CD4-positive, alpha-beta memory T cell (primary cell): ENCODE measurements at regions not wholly inside any gene's neighbourhood (a gene's known extent, or its start where the extent isn't known, plus 50 kb on each side); places are given as distances from the start of the nearest gene placed in this dataset.

Source experiments
- CTCF ChIA-PET: fragments of 350-600 bp; sonication (Branson Sonifier 250); formaldehyde crosslinking; loops from one replicate; lab custom pipeline; 2021; ENCODE audit warnings: inconsistent platforms; ENCODE audit not compliant: partially characterized antibody; lab: Charles Lee
- POLR2A ChIA-PET: fragments of 350-600 bp; sonication (Branson Sonifier 250); formaldehyde crosslinking; loops from one replicate; lab custom pipeline; 2021; ENCODE audit not compliant: partially characterized antibody; lab: Charles Lee
- DNase-seq, 5 donors: peaks; one replicate each; pipeline versions ENCODE4 v3.0.0 to v3.0.0-alpha.2; 2020 to 2022; ENCODE audit warnings: mixed read lengths in 1 of 5
- H3K27ac ChIP-seq: one replicate; pipeline ENCODE4 v1.7.0; 2013; ENCODE audit warnings: low read depth, low read length
- H3K27me3 ChIP-seq: 2 replicates; pipeline ENCODE4 v1.7.0; 2013; ENCODE audit warnings: mild to moderate bottlenecking, low read length, moderate library complexity; ENCODE audit not compliant: insufficient read depth
- H3K36me3 ChIP-seq: 2 replicates; pipeline ENCODE4 v1.7.0; 2013; ENCODE audit warnings: mild to moderate bottlenecking, low read length, moderate library complexity; ENCODE audit not compliant: insufficient read depth
- H3K4me1 ChIP-seq: 2 replicates; pipeline ENCODE4 v1.7.0; 2013; ENCODE audit warnings: mild to moderate bottlenecking, low read length, moderate library complexity; ENCODE audit not compliant: insufficient read depth
- H3K4me3 ChIP-seq, 2 donors: one replicate each; pipeline ENCODE4 v1.7.0; 2013; ENCODE audit warnings: low read length in 2 of 2, mild to moderate bottlenecking in 1 of 2
- H3K9me3 ChIP-seq, 2 donors: one replicate each; pipeline ENCODE4 v1.7.0; 2013; ENCODE audit warnings: low read length in 2 of 2, control low read depth in 1 of 2; ENCODE audit not compliant: control insufficient read depth in 1 of 2
- H3K27ac Mint-ChIP-seq, 7 donors: one replicate each; pipeline ENCODE4 v1.8.0; 2020 to 2021; ENCODE audit warnings: mixed read lengths in 7 of 7, mild to moderate bottlenecking in 6 of 7, inconsistent platforms in 3 of 7, moderate library complexity in 3 of 7
- H3K27me3 Mint-ChIP-seq, 2 donors: one replicate each; pipeline ENCODE4 v1.8.0; 2020 to 2021; ENCODE audit warnings: mixed read lengths in 2 of 2
- H3K36me3 Mint-ChIP-seq, 2 donors: one replicate each; pipeline ENCODE4 v1.8.0; 2020 to 2021; ENCODE audit warnings: mixed read lengths in 2 of 2, inconsistent platforms in 1 of 2, mild to moderate bottlenecking in 1 of 2
- H3K4me1 Mint-ChIP-seq, 4 donors: one replicate each; pipeline ENCODE4 v1.8.0; 2020 to 2021; ENCODE audit warnings: mixed read lengths in 4 of 4, mild to moderate bottlenecking in 1 of 4
- H3K4me3 Mint-ChIP-seq, 8 donors: one replicate each; pipeline ENCODE4 v1.8.0; 2020 to 2021; ENCODE audit warnings: mixed read lengths in 8 of 8, mild to moderate bottlenecking in 7 of 8, moderate library complexity in 6 of 8, inconsistent platforms in 3 of 8
- H3K9me3 Mint-ChIP-seq, 8 donors: one replicate each; pipeline ENCODE4 v1.8.0; 2020 to 2021; ENCODE audit warnings: mixed read lengths in 8 of 8, mild to moderate bottlenecking in 5 of 8, inconsistent platforms in 3 of 8, moderate library complexity in 1 of 8
- intact Hi-C: fragments of 100-400 bp; cut with micrococcal nuclease; formaldehyde crosslinking; loops from one replicate; pipeline ENCODE4 v1.15.1; 2023

- H3K27ac ChIP-seq = no peak overlapping the region
- no peak for DNase-seq
- H3K9me3 Mint-ChIP-seq = peaks cover 0 to 2% (median 0%) of the 10 kb centered on the region in 8 donors
- no peaks in the 10 kb centered on the region for H3K27me3 ChIP-seq
- H3K4me3 Mint-ChIP-seq = no peak overlapping the region
- no peaks in the 10 kb centered on the region for H3K4me1 Mint-ChIP-seq
- H3K9me3 ChIP-seq = no peaks in the 10 kb centered on the region
- ChIA-PET CTCF (no interaction called here), POLR2A (no interaction called here)
- no peaks in the 10 kb centered on the region for H3K36me3 Mint-ChIP-seq
- H3K36me3 ChIP-seq = no peaks in the 10 kb centered on the region
- H3K4me3 ChIP-seq = no peak overlapping the region
- intact Hi-C loops = no loop called here
- H3K27ac Mint-ChIP-seq = no peak overlapping the region
- peaks cover 13 to 25% of the 10 kb centered on the region in 2 donors for H3K27me3 Mint-ChIP-seq
- no peaks in the 10 kb centered on the region for H3K4me1 ChIP-seq
These were observed 128.9 kb upstream of the SPEF2 start for GRCh38 chr5:35488791-35489190.

DNA sequence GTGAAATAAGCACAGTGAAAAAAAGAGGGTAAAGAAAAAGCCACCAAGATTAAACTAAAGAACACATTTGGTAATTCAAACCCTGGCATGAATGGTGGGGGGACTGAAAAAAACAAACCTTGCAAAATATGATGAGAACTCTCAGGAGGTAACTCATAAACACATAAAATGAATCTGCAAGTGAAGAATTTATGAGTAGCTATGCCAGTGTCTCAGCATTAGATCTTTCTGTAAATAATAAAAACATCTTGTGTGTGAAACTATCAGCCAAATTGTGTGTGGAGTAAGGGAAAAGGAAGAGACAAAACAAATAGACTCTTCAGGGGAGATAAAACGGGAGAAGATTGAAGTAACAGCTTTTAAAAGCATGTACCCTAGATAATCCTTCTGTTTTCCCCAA is 129.6 kb upstream of the SPEF2 start:
- intact Hi-C loops = no loop called here
- H3K27ac Mint-ChIP-seq = no peak overlapping the region
- POLR2A ChIA-PET = no interaction called here

GRCh38 chr5:35487233-35488025 is 130.2 kb upstream of the SPEF2 start:
- no peak overlapping the region for H3K4me3 Mint-ChIP-seq
- H3K9me3 Mint-ChIP-seq = peaks cover 0 to 2% (median 0%) of the 10 kb centered on the region in 8 donors
- H3K9me3 ChIP-seq = no peaks in the 10 kb centered on the region
- no peaks in the 10 kb centered on the region for H3K36me3 Mint-ChIP-seq
- H3K27me3 ChIP-seq = no peaks in the 10 kb centered on the region
- peaks cover 0 to 2% (median under 1%) of the 10 kb centered on the region in 4 donors for H3K4me1 Mint-ChIP-seq
- H3K4me1 ChIP-seq = no peaks in the 10 kb centered on the region
- H3K4me3 ChIP-seq = no peak overlapping the region
- no peak for DNase-seq
- H3K27ac ChIP-seq = no peak overlapping the region
- no peak overlapping the region for H3K27ac Mint-ChIP-seq
- H3K27me3 Mint-ChIP-seq = peaks cover 12 to 23% of the 10 kb centered on the region in 2 donors
- ChIA-PET POLR2A (no interaction called here), CTCF (no interaction called here)
- intact Hi-C loops = no loop called here
- no peaks in the 10 kb centered on the region for H3K36me3 ChIP-seq

More for the DNA sequence above, 129.6 kb upstream of the SPEF2 start:
- Histone ChIP-seq H3K4me3 (no peak overlapping the region), H3K9me3 (no peaks in the 10 kb centered on the region), H3K4me1 (no peaks in the 10 kb centered on the region), H3K36me3 (no peaks in the 10 kb centered on the region), H3K27ac (no peak overlapping the region), H3K27me3 (no peaks in the 10 kb centered on the region)
- Mint-ChIP-seq H3K36me3 (no peaks in the 10 kb centered on the region), H3K4me3 (no peak overlapping the region), H3K9me3 (peaks cover 0 to 2% (median 0%) of the 10 kb centered on the region in 8 donors), H3K27me3 (peaks cover 12 to 23% of the 10 kb centered on the region in 2 donors), H3K4me1 (no peaks in the 10 kb centered on the region)
- CTCF ChIA-PET = no interaction called here
- DNase-seq = no peak

- Histone ChIP-seq H3K27me3 (no peaks in the 10 kb centered on the region), H3K36me3 (no peaks in the 10 kb centered on the region), H3K27ac (no peak overlapping the region), H3K4me1 (no peaks in the 10 kb centered on the region), H3K4me3 (no peak overlapping the region), H3K9me3 (no peaks in the 10 kb centered on the region)
- intact Hi-C loops = no loop called here
- H3K27ac Mint-ChIP-seq = no peak overlapping the region
- POLR2A ChIA-PET = no interaction called here
- H3K4me1 Mint-ChIP-seq = peaks cover 0 to 2% (median under 1%) of the 10 kb centered on the region in 4 donors
- DNase-seq = no peak
- no peak overlapping the region for H3K4me3 Mint-ChIP-seq
- CTCF ChIA-PET = no interaction called here
- H3K27me3 Mint-ChIP-seq = peaks cover 9 to 18% of the 10 kb centered on the region in 2 donors
- peaks cover 0 to 2% (median 0%) of the 10 kb centered on the region in 8 donors for H3K9me3 Mint-ChIP-seq
- H3K36me3 Mint-ChIP-seq = no peaks in the 10 kb centered on the region
These were observed 132.2 kb upstream of the SPEF2 start for GRCh38 chr5:35485487-35485886.

DNA sequence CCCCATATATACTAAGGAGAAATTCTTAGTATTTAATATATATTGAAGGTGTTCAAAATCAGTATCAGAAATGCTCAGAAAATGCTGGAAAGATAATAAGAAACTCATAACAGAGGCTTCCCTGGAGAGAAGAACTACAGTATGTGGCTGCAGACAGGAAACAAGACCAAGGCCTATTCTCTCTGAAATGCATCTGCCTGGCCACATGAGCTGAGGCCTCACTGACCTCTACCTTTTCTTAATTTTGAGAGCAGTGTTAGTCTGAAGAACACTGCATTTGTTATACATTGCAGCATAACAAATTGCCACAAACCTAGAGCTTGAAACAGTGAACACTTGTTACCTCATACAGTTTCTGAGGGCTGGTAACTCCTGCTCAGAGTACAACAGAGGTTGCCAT is 133.4 kb upstream of the SPEF2 start:
- no peaks in the 10 kb centered on the region for H3K9me3 ChIP-seq
- ChIA-PET POLR2A (no interaction called here), CTCF (no interaction called here)
- H3K36me3 ChIP-seq = no peaks in the 10 kb centered on the region
- no peak for DNase-seq
- intact Hi-C loops = no loop called here
- Mint-ChIP-seq H3K27me3 (peaks cover 7 to 13% of the 10 kb centered on the region in 2 donors), H3K4me3 (no peak overlapping the region), H3K4me1 (peaks cover 3 to 8% (median 7%) of the 10 kb centered on the region in 4 donors), H3K36me3 (peaks cover 0 to 7% of the 10 kb centered on the region in 2 donors), H3K9me3 (no peaks in the 10 kb centered on the region), H3K27ac (no peak overlapping the region)
- H3K4me3 ChIP-seq = no peak overlapping the region
- no peak overlapping the region for H3K27ac ChIP-seq
- no peaks in the 10 kb centered on the region for H3K27me3 ChIP-seq
- peaks cover 5% of the 10 kb centered on the region for H3K4me1 ChIP-seq

DNA sequence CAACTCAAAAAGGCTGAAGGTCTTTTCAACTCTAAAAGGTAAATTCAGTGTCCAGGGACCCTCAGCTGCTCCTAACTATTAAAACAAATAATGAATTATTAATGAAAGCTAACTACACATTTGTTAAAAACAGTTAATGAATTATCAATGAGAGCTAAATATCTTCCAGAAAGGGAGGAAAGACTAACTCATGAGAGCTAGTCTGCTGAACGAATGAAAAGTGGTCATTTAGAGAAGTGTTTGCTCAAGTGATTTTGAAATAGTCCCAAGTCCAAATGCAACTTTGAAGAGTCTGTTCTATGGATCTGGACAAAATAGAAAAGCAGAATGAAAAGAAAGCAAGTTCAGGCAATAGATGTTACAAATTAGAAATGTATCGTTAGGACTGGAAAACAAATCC is 133.9 kb upstream of the SPEF2 start:
- H3K4me1 ChIP-seq = peaks cover 9% of the 10 kb centered on the region
- ChIA-PET POLR2A (no interaction called here), CTCF (interaction anchor here (0.7 kb wide), 1 partner anchor 450 kb away, joined by 3 read pairs; no protein-coding TSS in a partner anchor)
- Mint-ChIP-seq H3K9me3 (no peaks in the 10 kb centered on the region), H3K36me3 (peaks cover 0 to 8% of the 10 kb centered on the region in 2 donors), H3K4me3 (no peak overlapping the region), H3K27ac (no peak overlapping the region), H3K4me1 (peaks cover 6 to 12% (median 11%) of the 10 kb centered on the region in 4 donors), H3K27me3 (peaks cover 7 to 11% of the 10 kb centered on the region in 2 donors)
- H3K4me3 ChIP-seq = no peak overlapping the region
- intact Hi-C loops = no loop called here
- H3K36me3 ChIP-seq = no peaks in the 10 kb centered on the region
- no peak overlapping the region for H3K27ac ChIP-seq
- H3K9me3 ChIP-seq = no peaks in the 10 kb centered on the region
- H3K27me3 ChIP-seq = no peaks in the 10 kb centered on the region
- DNase-seq = no peak

DNA sequence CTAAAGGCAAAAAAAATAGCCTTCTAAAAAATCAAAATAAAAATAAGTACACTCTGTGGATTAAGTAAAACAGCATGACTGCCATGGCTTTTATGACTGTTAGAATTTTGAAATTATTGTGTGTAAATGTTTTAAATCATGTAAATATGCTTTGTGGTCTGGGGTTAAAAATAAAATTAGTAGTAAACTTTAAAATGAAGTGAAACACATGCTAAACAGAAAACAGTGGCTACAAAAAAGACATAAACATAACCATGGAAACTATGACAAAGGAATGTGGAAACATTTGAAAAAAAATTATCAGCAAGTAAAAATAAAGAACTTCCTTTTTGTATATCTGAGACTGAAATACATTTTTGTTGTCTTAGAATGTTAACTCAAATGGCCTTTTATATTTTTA is 134.5 kb upstream of the SPEF2 start:
- Histone ChIP-seq H3K36me3 (no peaks in the 10 kb centered on the region), H3K4me1 (peaks cover 13% of the 10 kb centered on the region), H3K27me3 (no peaks in the 10 kb centered on the region), H3K9me3 (no peaks in the 10 kb centered on the region), H3K4me3 (no peak overlapping the region), H3K27ac (no peak overlapping the region)
- peaks cover 8 to 10% of the 10 kb centered on the region in 2 donors for H3K27me3 Mint-ChIP-seq
- ChIA-PET CTCF (interaction anchor here (0.7 kb wide), 1 partner anchor 451 kb away, joined by 3 read pairs; no protein-coding TSS in a partner anchor), POLR2A (no interaction called here)
- H3K4me1 Mint-ChIP-seq = peaks cover 8 to 16% (median 13%) of the 10 kb centered on the region in 4 donors
- no peak overlapping the region for H3K4me3 Mint-ChIP-seq
- peaks cover 0 to 2% (median 0%) of the 10 kb centered on the region in 8 donors for H3K9me3 Mint-ChIP-seq
- DNase-seq = no peak
- peaks cover 0 to 8% of the 10 kb centered on the region in 2 donors for H3K36me3 Mint-ChIP-seq
- no peak overlapping the region for H3K27ac Mint-ChIP-seq
- intact Hi-C loops = no loop called here
